ENCODE measurements at regions not wholly inside any gene's neighbourhood (a gene's known extent, or its start where the extent isn't known, plus 50 kb on each side); places are given as distances from the start of the nearest gene placed in this dataset.

DNA sequence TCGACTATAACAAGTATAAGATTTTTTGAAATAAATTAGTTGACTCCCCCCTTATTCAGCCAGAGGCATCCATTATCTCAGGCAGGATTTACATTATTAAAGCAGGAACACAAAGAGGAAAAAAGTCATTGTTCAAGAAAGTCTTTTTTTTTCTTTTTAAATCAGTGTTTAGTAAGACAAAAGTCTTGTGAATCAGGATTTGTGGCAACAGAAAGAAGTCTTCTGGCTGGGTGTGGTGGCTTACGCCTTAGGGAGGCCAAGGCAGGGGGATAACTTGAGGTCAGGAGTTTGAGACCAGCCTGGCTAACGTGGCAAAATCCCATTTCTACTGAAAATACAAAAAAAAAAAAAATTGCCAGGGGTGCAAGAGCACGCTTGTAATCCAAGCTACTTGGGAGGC, 505.5 kb downstream of the LMO4 start:
- no peak for DNase-seq

DNA sequence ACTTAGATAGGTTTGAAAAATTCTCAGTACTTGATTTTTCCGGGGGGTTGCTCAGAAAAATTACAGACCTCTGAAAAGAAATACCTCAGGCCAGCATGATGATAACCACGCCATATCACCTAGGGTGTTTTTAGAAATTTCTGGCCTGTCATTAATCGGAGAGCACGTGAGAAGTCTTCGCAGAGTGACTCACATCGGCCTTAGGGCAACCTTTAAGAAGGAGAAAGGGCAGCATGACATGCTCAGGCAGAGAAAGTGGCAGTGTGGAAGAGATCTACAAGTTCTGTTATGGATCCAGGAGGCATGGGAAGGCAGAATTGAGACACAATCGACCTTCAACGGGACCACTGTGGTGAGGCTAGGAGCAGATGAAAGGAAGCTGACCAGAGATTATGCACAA, 506.3 kb downstream of the LMO4 start:
- DNase-seq: no peak

GRCh38 chr1:87840767-87841166, 512.1 kb downstream of the LMO4 start:
- DNase-seq: no peak

DNA sequence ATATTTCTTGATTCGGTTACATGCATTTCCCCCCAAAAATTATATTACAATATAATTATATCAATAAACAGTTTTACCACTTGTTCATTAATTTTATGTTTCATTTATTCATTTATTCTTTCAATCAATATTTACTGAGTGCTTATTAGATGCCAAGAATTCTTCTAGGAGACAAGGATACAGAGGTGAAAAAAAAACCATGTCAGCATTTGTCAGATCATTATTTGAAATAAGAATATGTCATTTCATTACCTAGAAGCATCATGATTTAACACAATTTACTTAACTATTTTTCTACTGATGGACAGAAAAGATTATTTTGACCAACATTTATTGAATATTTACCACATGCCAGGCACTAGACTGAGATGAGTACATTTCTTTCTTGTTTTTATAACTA, 512.7 kb downstream of the LMO4 start:
- DNase-seq: no peak

DNA sequence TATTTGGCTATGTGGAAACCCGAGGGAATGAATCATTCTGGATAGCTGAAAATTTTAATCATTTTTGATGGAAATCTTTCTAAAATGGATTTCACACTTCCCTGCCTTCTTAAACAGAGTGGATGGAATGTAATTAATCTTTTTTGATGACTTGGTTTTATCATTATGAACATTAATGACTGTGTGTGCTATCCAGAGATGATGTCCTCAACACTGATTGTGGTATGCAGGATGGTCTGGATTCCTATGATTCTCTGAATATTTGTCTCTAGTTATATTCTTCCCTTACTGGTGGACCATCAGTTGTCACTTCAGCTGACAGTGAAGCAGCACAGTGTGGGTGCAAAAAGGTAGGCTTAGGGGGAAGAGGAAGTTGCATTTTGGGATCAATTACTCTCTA, 513.5 kb downstream of the LMO4 start:
- DNase-seq: no peak

DNA sequence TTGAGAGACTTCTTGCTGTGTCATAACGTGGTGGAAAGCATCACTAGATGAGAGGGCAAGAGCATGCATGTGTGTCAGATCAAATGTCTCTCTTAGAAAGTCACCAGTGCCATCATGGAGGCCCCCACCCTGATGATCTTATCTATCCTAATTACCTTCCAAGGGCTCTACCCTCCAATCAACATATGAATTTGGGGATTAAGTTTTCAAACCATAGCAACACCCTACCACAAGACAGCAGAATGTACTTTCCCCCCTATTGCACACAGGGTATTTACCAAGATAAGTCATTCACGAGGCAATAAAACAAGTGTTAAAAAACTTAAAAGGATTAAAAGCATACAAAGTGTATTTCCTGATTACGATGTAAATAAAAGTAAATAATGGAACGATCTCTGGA, 515.6 kb downstream of the LMO4 start:
- DNase-seq: no peak

DNA sequence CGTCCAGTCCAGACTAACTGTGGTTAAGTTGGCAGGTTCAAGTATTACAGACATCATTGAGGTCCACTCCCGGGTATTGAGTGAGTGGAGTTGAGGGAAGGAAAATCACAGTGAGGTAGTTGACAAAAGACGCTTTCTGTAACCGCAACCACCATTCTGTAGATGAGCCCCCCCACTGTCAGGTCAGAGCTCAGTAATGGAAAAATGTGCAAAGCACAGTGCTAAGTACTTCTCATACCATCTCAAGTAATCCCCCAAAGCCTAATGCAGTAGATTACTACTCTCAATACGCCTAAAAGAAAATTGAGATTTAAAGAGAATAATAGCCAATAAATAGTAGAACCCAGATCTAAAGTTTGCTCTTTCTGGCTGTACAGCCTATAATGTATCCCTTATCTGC, 522.8 kb downstream of the LMO4 start:
- no peak for DNase-seq

- DNase-seq: no peak
Measured at GRCh38 chr1:87852410-87853161, 523.9 kb downstream of the LMO4 start.

GRCh38 chr1:87853576-87854351, 525.1 kb downstream of the LMO4 start:
- DNase-seq: no peak

DNA sequence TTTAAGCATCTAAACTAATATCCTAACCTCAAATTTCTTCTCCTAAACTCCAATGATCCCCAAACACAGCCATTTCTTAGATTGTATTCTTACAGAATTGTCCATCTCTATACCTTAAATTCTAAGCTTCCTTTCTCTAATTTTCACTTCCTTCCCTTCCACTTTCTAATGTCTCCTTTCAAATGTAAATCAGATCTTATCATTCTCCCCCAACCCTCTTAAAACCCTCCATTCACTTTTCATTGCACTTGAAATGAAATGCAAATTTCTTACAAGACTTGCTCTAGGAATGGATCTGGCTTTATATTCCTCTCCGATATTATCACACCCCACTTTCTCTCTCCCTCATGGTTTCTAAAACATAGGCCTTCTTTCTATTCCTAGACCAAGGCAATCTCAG, 534.6 kb downstream of the LMO4 start:
- no peak for DNase-seq

DNA sequence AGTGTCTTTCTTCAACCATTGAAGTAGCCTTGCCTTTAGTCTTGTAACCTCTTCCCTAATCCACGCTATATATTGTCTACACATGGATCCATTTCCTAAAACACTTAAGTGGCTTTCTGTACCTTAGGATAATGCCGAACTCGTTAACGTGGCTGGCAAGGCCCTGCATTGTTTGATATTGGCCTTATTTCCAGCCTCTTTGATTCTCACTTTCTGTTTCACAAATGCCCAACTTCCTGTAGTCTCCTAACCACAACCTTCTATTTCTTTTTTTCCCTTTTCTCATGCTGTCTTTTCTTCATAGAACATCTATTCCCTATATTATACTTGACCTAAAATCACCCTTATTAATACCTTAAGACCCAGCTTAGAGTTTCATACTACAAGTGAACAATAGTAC, 536.0 kb downstream of the LMO4 start:
- no peak for DNase-seq

DNA sequence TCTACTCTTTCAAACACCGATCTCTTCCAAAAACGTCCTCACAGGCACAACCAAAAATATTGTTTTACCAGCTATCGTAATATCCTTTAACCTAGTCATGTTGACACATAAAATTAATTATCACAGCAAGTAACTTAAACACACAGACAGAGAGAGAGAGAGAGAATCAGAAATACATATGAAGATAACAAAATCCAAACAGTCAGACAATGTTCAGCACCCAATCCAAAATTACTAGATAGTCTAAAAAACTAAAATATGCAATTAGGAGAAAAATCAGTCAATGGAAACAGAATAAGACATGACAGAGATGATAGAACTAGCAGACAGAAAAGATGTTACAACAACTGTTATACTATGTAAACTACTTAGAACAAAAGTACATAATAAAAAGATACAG, 537.7 kb downstream of the LMO4 start:
- DNase-seq: no peak

DNA sequence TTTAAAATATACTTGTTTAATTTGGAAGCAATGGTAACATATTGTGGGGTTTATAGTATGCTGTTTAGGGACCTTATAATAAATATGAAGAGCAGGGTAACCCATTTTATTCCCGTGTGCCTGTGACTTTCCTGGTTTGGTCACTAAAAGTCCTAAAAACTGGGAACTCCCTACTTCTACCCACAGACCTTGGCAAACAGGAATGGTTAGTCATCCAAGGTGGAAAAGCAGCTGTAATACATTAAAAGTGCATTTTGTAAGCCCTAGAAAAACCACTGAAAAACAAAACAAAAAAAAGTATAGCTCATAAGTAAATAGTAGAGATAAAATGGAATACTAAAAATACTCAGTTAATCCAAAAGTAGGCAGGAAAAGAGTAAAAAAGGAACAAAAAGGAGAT, 538.9 kb downstream of the LMO4 start:
- DNase-seq: no peak

GRCh38 chr1:87869567-87869966, 540.9 kb downstream of the LMO4 start:
- DNase-seq: no peak

GRCh38 chr1:87872189-87872588, 543.5 kb downstream of the LMO4 start:
- DNase-seq: no peak

- DNase-seq: no peak
Measured at GRCh38 chr1:87872692-87873091, 544.0 kb downstream of the LMO4 start.

GRCh38 chr1:87878873-87879272, 550.2 kb downstream of the LMO4 start:
- DNase-seq: no peak

DNA sequence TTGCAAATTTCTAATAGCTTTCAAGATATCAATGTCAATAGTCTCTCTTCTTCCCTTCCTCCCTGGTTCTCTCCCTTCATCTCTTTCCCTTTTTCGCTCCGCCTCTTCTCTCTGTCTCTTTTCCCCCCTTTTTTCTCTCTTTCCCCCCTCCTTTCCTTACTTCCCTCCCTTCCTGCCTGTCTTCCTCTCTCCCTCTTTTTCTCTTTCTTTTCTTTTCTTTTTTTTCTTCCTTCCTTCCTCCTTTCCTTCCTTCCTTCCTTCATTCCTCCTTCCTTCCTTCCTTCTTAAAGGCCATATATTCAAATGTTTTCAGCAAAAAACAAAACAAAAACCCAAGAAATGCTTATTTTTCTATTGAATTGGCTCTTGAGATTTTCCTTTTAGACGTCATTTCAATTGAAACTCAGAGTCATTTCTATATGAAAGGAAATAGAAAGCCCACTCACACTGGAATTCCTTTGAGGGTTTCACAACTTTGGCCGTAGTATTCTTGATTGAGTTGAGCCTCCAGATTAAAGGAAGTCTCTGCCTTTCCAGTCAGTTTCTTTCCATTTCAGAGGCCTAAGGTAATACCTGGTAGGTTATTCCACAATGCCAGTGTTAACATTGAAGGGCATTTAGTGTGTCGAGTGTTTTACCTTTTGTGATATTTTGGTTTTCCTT, 551.5 kb downstream of the LMO4 start:
- DNase-seq: no peak

DNA sequence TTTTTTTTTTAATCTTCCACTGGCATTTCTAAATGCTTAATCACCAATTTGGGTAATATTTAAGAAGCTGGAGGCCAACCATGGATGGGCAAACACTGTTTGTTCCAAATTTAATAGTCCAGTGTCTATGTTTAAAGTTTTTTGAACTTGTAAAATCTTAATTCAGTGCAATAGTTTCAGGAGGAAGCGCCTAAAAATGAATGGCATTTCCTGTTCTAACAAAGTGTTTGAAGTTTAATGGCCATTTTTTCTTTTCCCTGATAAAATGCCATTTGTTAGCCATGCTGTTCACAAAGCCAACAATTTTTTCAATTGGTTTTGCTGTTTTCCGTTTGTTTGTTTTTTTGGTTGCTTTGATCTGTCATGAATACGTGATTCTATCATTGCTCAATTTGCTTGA, 552.1 kb downstream of the LMO4 start:
- no peak for DNase-seq

GRCh38 chr1:87883906-87884305, 555.2 kb downstream of the LMO4 start:
- no peak for DNase-seq

DNA sequence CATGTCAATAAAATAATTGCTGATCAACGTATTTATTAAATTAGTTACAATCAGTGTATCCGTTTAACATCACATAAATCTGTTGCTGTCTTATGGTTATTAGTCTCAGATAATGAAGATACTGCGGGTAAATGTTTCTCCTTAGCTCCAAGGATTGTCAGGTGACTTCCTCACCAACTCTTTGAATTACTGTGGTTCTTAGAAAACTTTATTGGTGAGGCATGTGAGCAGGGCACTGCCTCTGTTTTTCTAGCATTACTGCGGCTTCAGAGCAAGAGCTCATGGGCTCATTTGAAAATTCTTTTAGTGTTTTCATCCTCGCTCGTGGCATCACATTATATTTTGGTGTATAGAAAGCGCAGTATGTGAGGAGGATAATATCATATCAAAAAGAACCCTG, 555.9 kb downstream of the LMO4 start:
- no peak for DNase-seq

DNA sequence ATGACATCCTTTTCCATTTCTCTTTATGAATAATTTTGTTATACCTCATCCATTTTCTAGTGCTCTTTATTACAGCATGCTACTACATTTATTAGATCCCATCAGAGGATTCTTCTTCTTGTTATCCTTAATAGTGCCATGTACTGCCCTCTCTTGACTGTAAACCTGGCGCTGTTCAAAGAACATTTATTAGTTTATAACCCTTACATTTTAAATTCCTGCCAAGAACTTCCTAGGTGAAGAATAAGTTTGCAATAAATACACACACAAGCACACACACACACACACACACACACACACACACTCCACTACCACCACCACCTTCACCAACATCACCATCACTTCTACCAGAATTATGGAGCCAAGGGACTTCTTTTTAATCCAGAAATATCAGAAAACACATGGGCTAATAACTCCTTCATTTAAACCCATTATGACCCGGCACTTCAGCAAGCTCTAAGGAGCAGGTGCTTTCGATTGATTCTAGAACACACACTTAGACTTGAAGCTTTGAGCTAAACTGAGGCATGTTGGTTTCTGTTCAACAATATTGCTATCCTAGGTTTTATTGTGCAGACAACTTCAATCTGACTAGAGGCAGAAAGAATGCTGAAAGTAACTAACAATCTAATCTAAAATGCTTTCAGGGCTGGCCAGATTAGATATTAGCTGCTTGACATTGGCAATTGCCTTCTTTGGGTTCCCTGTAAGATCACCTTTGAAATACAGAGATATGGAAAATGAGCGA, 556.8 kb downstream of the LMO4 start:
- DNase-seq: no peak

DNA sequence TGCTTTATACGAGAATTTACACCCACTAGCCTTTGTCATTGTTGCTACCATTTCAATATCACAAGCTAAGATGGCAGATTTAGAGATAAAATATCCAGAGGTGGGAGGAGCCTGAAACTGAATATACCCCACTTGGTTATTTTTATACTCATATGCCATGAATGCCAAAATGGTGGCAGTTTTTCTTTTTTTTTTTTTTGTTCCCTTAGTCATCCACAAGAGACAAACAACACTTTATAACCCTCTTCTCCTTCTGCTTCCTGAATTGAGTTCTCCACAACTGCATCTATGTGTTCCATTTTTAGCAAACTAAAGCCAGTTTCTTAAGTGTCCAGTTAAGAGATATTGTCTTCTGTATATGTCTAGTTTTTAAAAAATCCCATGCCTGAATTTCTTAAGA, 558.4 kb downstream of the LMO4 start:
- no peak for DNase-seq
